IMR-90 (cell line): ENCODE measurements at regions not wholly inside any gene's neighbourhood (a gene's known extent, or its start where the extent isn't known, plus 50 kb on each side); places are given as distances from the start of the nearest gene placed in this dataset.

Source experiments
- ATAC-seq: fragments of 200-7000 bp; cut with Tn5 transposase; 2 replicates; pipeline ENCODE4 v1.9.1; 2020; ENCODE audit warnings: low read depth, mild to moderate bottlenecking, moderate library complexity
- BruUV-seq: library from RNA; stranded (reverse); fragments of 400-500 nt; replicated peaks from 2 replicates; lab custom pipeline; 2021; lab: Mats Ljungman, UMichigan
- CTCF ChIA-PET: fragments of 300-600 bp; formaldehyde crosslinking; extraction: SDS; loops from one replicate; lab custom pipeline; 2021; ENCODE audit warnings: antibody characterized with exemption; lab: Yijun Ruan, JAX
- POLR2A ChIA-PET: fragments of 300-600 bp; sonication (Branson Sonifier 250); formaldehyde crosslinking; loops from one replicate; lab custom pipeline; 2022; ENCODE audit warnings: antibody characterized with exemption; ENCODE audit not compliant: unreplicated experiment; lab: Charles Lee
- DNase-seq: peaks from one replicate; pipeline ENCODE4 v3.0.0; 2013
- H2AFZ ChIP-seq: replicated peaks from 2 replicates; pipeline ENCODE3; 2013; ENCODE audit warnings: low read length, mild to moderate bottlenecking; ENCODE audit not compliant: poor library complexity
- H2AK5ac ChIP-seq: 2 replicates; pipeline ENCODE4 v1.6.1; 2013; ENCODE audit warnings: low read depth, low read length, inconsistent platforms
- H2AK9ac ChIP-seq: replicated peaks from 2 replicates; pipeline ENCODE3; 2013; ENCODE audit warnings: mild to moderate bottlenecking, low read depth, low read length, moderate library complexity; ENCODE audit not compliant: poor library complexity
- H2BK120ac ChIP-seq: 2 replicates; pipeline ENCODE4 v1.6.1; 2013; ENCODE audit warnings: low read depth, low read length, inconsistent platforms
- H2BK15ac ChIP-seq: 3 replicates; pipeline ENCODE4 v1.6.1; 2013; ENCODE audit warnings: low read depth, low read length, inconsistent platforms
- H2BK20ac ChIP-seq: 2 replicates; pipeline ENCODE4 v1.6.1; 2013; ENCODE audit warnings: low read depth, mild to moderate bottlenecking, inconsistent platforms, low read length, moderate library complexity
- H2BK5ac ChIP-seq: 2 replicates; pipeline ENCODE4 v1.6.1; 2013; ENCODE audit warnings: mild to moderate bottlenecking, low read depth, low read length, inconsistent platforms; ENCODE audit not compliant: poor library complexity, severe bottlenecking
- H3K14ac ChIP-seq: replicated peaks from 2 replicates; pipeline ENCODE4 v1.6.1; 2013; ENCODE audit warnings: low read depth, low read length, inconsistent platforms
- H3K18ac ChIP-seq: 2 replicates; pipeline ENCODE4 v1.6.1; 2013; ENCODE audit warnings: low read depth, low read length, control low read depth
- H3K23ac ChIP-seq: 2 replicates; pipeline ENCODE4 v1.6.1; 2013; ENCODE audit warnings: low read depth, low read length, inconsistent platforms
- H3K27ac ChIP-seq: 2 replicates; pipeline ENCODE4 v1.5.1; 2013; ENCODE audit warnings: mild to moderate bottlenecking, control low read depth, low read length; ENCODE audit not compliant: insufficient read depth
- H3K27me3 ChIP-seq: 2 replicates; pipeline ENCODE4 v1.6.1; 2013; ENCODE audit warnings: low read length; ENCODE audit not compliant: control insufficient read depth, insufficient read depth
- H3K36me3 ChIP-seq: 2 replicates; pipeline ENCODE4 v1.6.1; 2013; ENCODE audit warnings: low read length, mixed read lengths; ENCODE audit not compliant: control insufficient read depth, insufficient read depth
- H3K4ac ChIP-seq: 2 replicates; pipeline ENCODE4 v1.6.1; 2013; ENCODE audit warnings: low read depth, low read length, inconsistent platforms
- H3K4me1 ChIP-seq: 2 replicates; pipeline ENCODE4 v1.6.1; 2013; ENCODE audit warnings: low read length, mixed read lengths; ENCODE audit not compliant: control insufficient read depth, insufficient read depth
- H3K4me2 ChIP-seq: 2 replicates; pipeline ENCODE4 v1.6.1; 2013; ENCODE audit warnings: low read depth, mild to moderate bottlenecking, control low read depth, low read length, moderate library complexity
- H3K4me3 ChIP-seq: 2 replicates; pipeline ENCODE4 v1.5.1; 2013; ENCODE audit warnings: low read depth, mild to moderate bottlenecking, control low read depth, low read length, moderate library complexity; ENCODE audit not compliant: insufficient read depth
- H3K56ac ChIP-seq: 2 replicates; pipeline ENCODE4 v1.6.1; 2013; ENCODE audit warnings: low read length, inconsistent platforms; ENCODE audit not compliant: insufficient read depth; ENCODE audit errors: extremely low read depth
- H3K79me1 ChIP-seq, 2 experiments: 2 replicates each; pipeline ENCODE4 v1.6.1; 2013; ENCODE audit warnings: low read length in 2 of 2, inconsistent platforms in 1 of 2, low read depth in 1 of 2
- H3K9ac ChIP-seq: 2 replicates; pipeline ENCODE4 v1.6.1; 2013; ENCODE audit warnings: low read depth, low read length, control low read depth
- H3K9me1 ChIP-seq: 2 replicates; pipeline ENCODE4 v1.6.1; 2013; ENCODE audit warnings: low read length, inconsistent platforms; ENCODE audit not compliant: insufficient read depth
- H3K9me3 ChIP-seq: 2 replicates; pipeline ENCODE4 v1.6.1; 2013; ENCODE audit warnings: low read length; ENCODE audit not compliant: control insufficient read depth, insufficient read depth
- H4K20me1 ChIP-seq: 2 replicates; pipeline ENCODE4 v1.6.1; 2013; ENCODE audit warnings: low read length, inconsistent platforms; ENCODE audit not compliant: insufficient read depth
- H4K5ac ChIP-seq: 2 replicates; pipeline ENCODE4 v1.6.1; 2013; ENCODE audit warnings: mild to moderate bottlenecking, low read depth, low read length, control low read depth
- H4K8ac ChIP-seq, 2 experiments: 2 replicates each; pipeline ENCODE4 v1.6.1; 2013; ENCODE audit warnings: low read depth in 2 of 2, low read length in 2 of 2, control low read depth in 1 of 2, inconsistent platforms in 1 of 2
- H4K91ac ChIP-seq: 2 replicates; pipeline ENCODE4 v1.6.1; 2013; ENCODE audit warnings: low read depth, low read length, inconsistent platforms; ENCODE audit not compliant: insufficient read depth
- CEBPB ChIP-seq: IDR thresholded peaks from 2 replicates; pipeline ENCODE4 v1.6.1; 2012; ENCODE audit warnings: low read depth, low read length, improper control_type of control experiment
- CHD1 ChIP-seq: IDR thresholded peaks from 2 replicates; pipeline ENCODE4 v1.6.1; 2012; ENCODE audit warnings: low read depth, low read length, improper control_type of control experiment
- MAFK ChIP-seq: IDR thresholded peaks from 2 replicates; pipeline ENCODE4 v1.6.1; 2012; ENCODE audit warnings: low read depth, low read length, improper control_type of control experiment
- MAZ ChIP-seq: IDR thresholded peaks from 2 replicates; pipeline ENCODE4 v1.6.1; 2012; ENCODE audit warnings: low read depth, mild to moderate bottlenecking, low read length, improper control_type of control experiment, moderate library complexity, borderline replicate concordance
- NFE2L2 ChIP-seq: fragments of 150-350 bp; IDR thresholded peaks from 2 replicates; pipeline ENCODE4 v1.6.1; 2016; ENCODE audit warnings: low read depth, mild to moderate bottlenecking, low read length
- POLR2A ChIP-seq: IDR thresholded peaks from 2 replicates; pipeline ENCODE4 v1.6.1; 2012; ENCODE audit warnings: mild to moderate bottlenecking, low read depth, low read length
- RAD21 ChIP-seq: IDR thresholded peaks from 2 replicates; pipeline ENCODE4 v1.6.1; 2012; ENCODE audit warnings: low read length, improper control_type of control experiment
- RCOR1 ChIP-seq: IDR thresholded peaks from 2 replicates; pipeline ENCODE4 v1.6.1; 2012; ENCODE audit warnings: mild to moderate bottlenecking, low read length, improper control_type of control experiment; ENCODE audit not compliant: insufficient replicate concordance
- RFX5 ChIP-seq: IDR thresholded peaks from 2 replicates; pipeline ENCODE4 v1.8.0; 2012; ENCODE audit warnings: low read depth, mild to moderate bottlenecking, low read length, moderate library complexity
- WGBS, 2 experiments: methylation state at CpG; one replicate each; pipeline versions ENCODE4 v1.1.5 to v1.1.7; 2013; ENCODE audit warnings: missing lambda C conversion rate in 2 of 2; ENCODE audit not compliant: insufficient read length in 1 of 2; ENCODE audit errors: extremely low coverage in 2 of 2; 5-methylcytosine and 5-hydroxymethylcytosine counted together
- dilution Hi-C: fragments of 300-500 bp; cut with HindIII; formaldehyde crosslinking; loops from one replicate; pipeline ENCODE4 v1.14.3; 2018; ENCODE audit warnings: low sequenced_read_pairs; ENCODE audit not compliant: unreplicated experiment
- in situ Hi-C: fragments of 300-500 bp; cut with MboI; formaldehyde crosslinking; loops from 3 replicates; pipeline ENCODE4 v1.14.3; 2019; ENCODE audit warnings: low sequenced_read_pairs, inconsistent platforms, mixed read lengths
- intact Hi-C: fragments of 100-400 bp; cut with micrococcal nuclease; formaldehyde crosslinking; loops from 2 replicates; pipeline ENCODE4 v1.10.0; 2022
- TF ChIP-seq, protein P1 (sequence below): conservative IDR thresholded peaks from 2 replicates; pipeline ENCODE4 v1.5.1; 2012; ENCODE audit warnings: mild to moderate bottlenecking, low read depth, low read length, improper control_type of control experiment

DNA sequence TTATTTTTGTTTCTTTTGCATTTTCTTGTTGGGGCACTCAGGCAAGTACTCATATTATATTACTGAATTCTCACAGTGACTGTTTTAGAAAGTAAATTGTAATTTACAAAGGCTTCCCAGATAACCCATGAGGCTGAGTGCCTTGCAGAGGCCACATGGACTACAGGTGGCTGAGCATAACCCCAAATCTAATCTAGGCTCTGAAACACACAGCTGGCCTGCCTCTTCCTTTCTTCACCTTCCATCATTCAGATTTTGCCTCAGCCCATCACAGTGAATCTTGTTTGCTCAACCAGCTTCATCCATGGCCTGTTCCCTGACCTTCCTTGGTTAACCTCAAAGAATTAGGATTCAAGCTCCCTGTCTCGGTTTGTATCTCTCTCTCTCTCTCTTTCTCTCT is 78.5 kb upstream of the PRDM11 start:
- CTCF ChIA-PET = no interaction called here

More for the DNA sequence above, 78.5 kb upstream of the PRDM11 start:
- Histone ChIP-seq H3K79me1 (no peaks in the 10 kb centered on the region), H3K4ac (no peak overlapping the region), H3K4me3 (no peak overlapping the region), H2AK5ac (no peak overlapping the region), H2BK5ac (no peak overlapping the region), H4K8ac (no peak overlapping the region), H3K9me1 (no peaks in the 10 kb centered on the region), H3K4me1 (no peaks in the 10 kb centered on the region), H3K9me3 (peaks cover 6% of the 10 kb centered on the region), H2BK20ac (no peak overlapping the region), H4K20me1 (no peaks in the 10 kb centered on the region), H3K56ac (no peak overlapping the region), H3K27ac (no peak overlapping the region), H4K91ac (no peak overlapping the region), H2AFZ (no peak overlapping the region), H2BK120ac (no peak overlapping the region), H4K5ac (no peak overlapping the region), H3K9ac (no peak overlapping the region), H3K18ac (no peak overlapping the region), H3K4me2 (no peak overlapping the region), H2BK15ac (no peak overlapping the region), H3K14ac (no peak overlapping the region), H3K23ac (no peak overlapping the region), H3K36me3 (no peaks in the 10 kb centered on the region), H2AK9ac (no peak overlapping the region), H3K27me3 (peaks cover 26% of the 10 kb centered on the region)
- ATAC-seq (no peak), DNase-seq (no peak)
- WGBS, 2 experiments = 80% methylated on average over 1 of the region's 1 CpG; no CpG with 5 or more reads in 1 of the 2 experiments
- TF ChIP-seq, protein P1, sequence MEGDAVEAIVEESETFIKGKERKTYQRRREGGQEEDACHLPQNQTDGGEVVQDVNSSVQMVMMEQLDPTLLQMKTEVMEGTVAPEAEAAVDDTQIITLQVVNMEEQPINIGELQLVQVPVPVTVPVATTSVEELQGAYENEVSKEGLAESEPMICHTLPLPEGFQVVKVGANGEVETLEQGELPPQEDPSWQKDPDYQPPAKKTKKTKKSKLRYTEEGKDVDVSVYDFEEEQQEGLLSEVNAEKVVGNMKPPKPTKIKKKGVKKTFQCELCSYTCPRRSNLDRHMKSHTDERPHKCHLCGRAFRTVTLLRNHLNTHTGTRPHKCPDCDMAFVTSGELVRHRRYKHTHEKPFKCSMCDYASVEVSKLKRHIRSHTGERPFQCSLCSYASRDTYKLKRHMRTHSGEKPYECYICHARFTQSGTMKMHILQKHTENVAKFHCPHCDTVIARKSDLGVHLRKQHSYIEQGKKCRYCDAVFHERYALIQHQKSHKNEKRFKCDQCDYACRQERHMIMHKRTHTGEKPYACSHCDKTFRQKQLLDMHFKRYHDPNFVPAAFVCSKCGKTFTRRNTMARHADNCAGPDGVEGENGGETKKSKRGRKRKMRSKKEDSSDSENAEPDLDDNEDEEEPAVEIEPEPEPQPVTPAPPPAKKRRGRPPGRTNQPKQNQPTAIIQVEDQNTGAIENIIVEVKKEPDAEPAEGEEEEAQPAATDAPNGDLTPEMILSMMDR = no peak
- TF ChIP-seq CEBPB (no peak), RCOR1 (no peak), RFX5 (no peak), POLR2A (no peak), NFE2L2 (no peak), RAD21 (no peak), MAZ (no peak), MAFK (no peak), CHD1 (no peak)
- intact Hi-C loops (no loop called here), in situ Hi-C loops (no loop called here), dilution Hi-C loops (no loop called here)
- no TSS peak for BruUV-seq
- POLR2A ChIA-PET = no interaction called here
